Panc1 (cell line): ENCODE measurements at regions not wholly inside any gene's neighbourhood (a gene's known extent, or its start where the extent isn't known, plus 50 kb on each side); places are given as distances from the start of the nearest gene placed in this dataset.

ENCODE experiments used
- ATAC-seq: fragments of 200-7000 bp; cut with Tn5 transposase; 2 replicates; pipeline ENCODE4 v1.9.1; 2020; ENCODE audit warnings: mild to moderate bottlenecking, moderate library complexity
- BruUV-seq: library from RNA; stranded (reverse); fragments of 400-500 nt; replicated peaks from 2 replicates; lab custom pipeline; 2021; lab: Mats Ljungman, UMichigan
- CTCF ChIA-PET: fragments of 300-600 bp; sonication (Branson Sonifier 250); formaldehyde crosslinking; loops from one replicate; lab custom pipeline; 2022; ENCODE audit warnings: antibody characterized with exemption; lab: Charles Lee
- POLR2A ChIA-PET: fragments of 300-600 bp; sonication (Branson Sonifier 250); formaldehyde crosslinking; loops from one replicate; lab custom pipeline; 2022; ENCODE audit warnings: antibody characterized with exemption; lab: Charles Lee
- DNase-seq: peaks from one replicate; pipeline ENCODE4 v3.0.0-alpha.2; 2010; ENCODE audit warnings: low read depth, low spot score
- H3K27ac ChIP-seq: 2 replicates; pipeline ENCODE4 v1.5.1; 2011; ENCODE audit warnings: mild to moderate bottlenecking, low read length, inconsistent platforms
- H3K27me3 ChIP-seq: fragments of 200-500 bp; sonication (Bioruptor generic); 2 replicates; pipeline ENCODE4 v1.6.0; 2014; ENCODE audit warnings: low read length, inconsistent platforms; ENCODE audit not compliant: control insufficient read depth, insufficient read depth
- H3K36me3 ChIP-seq: fragments of 200-500 bp; sonication (Bioruptor generic); 2 replicates; pipeline ENCODE4 v1.5.1; 2014; ENCODE audit warnings: inconsistent platforms, mild to moderate bottlenecking, low read length, moderate library complexity; ENCODE audit not compliant: control insufficient read depth, insufficient read depth
- H3K4me1 ChIP-seq: 2 replicates; pipeline ENCODE4 v1.5.1; 2011; ENCODE audit warnings: inconsistent platforms, mild to moderate bottlenecking, low read length, moderate library complexity; ENCODE audit not compliant: control insufficient read depth, insufficient read depth
- H3K4me3 ChIP-seq, 2 experiments: 2 replicates each; pipeline ENCODE4 v1.5.1; 2011 to 2012; ENCODE audit warnings: low read depth in 2 of 2, low read length in 2 of 2, mild to moderate bottlenecking in 2 of 2, inconsistent platforms in 1 of 2, moderate library complexity in 1 of 2
- H3K9me3 ChIP-seq: fragments of 200-500 bp; sonication (Bioruptor generic); 2 replicates; pipeline ENCODE4 v1.5.1; 2014; ENCODE audit warnings: low read depth, mild to moderate bottlenecking, inconsistent platforms, low read length, moderate library complexity; ENCODE audit not compliant: control insufficient read depth, insufficient read depth
- CTCF ChIP-seq: fragments of 450-650 bp; IDR thresholded peaks from 2 replicates; pipeline ENCODE4 v1.5.1; 2017; ENCODE audit warnings: mild to moderate bottlenecking
- POLR2AphosphoS5 ChIP-seq: IDR thresholded peaks from 2 replicates; pipeline ENCODE4 v1.6.1; 2012; ENCODE audit warnings: mild to moderate bottlenecking, low read depth, low read length, moderate library complexity
- REST ChIP-seq, 2 experiments: IDR thresholded peaks; 2 replicates each; pipeline ENCODE4 v1.6.1; 2011 to 2012; ENCODE audit warnings: low read depth in 2 of 2, control low read depth in 1 of 2, low read length in 1 of 2, mild to moderate bottlenecking in 1 of 2, moderate library complexity in 1 of 2; ENCODE audit not compliant: insufficient read depth in 1 of 2
- SIN3A ChIP-seq: IDR thresholded peaks from 2 replicates; pipeline ENCODE4 v1.6.1; 2012; ENCODE audit warnings: low read depth, mild to moderate bottlenecking, low read length, moderate library complexity, borderline replicate concordance; ENCODE audit not compliant: insufficient read depth
- TCF7L2 ChIP-seq: IDR thresholded peaks from 2 replicates; pipeline ENCODE4 v1.6.1; 2011; ENCODE audit warnings: mild to moderate bottlenecking, low read depth, low read length, inconsistent platforms
- in situ Hi-C: cut with HindIII; loops from 2 replicates; pipeline ENCODE4 v1.10.0; 2016; ENCODE audit warnings: low sequenced_read_pairs, low pct_unique_long_range_greater_than_20kb
- intact Hi-C: fragments of 100-400 bp; cut with micrococcal nuclease; formaldehyde crosslinking; loops from one replicate; pipeline ENCODE4 v1.10.0; 2022; ENCODE audit not compliant: unreplicated experiment

- Histone ChIP-seq H3K27ac (no peak overlapping the region), H3K27me3 (peaks cover 2% of the 10 kb centered on the region; the same call in 1 of the 2 replicates), H3K4me3 (no peak overlapping the region), H3K9me3 (no peaks in the 10 kb centered on the region), H3K36me3 (no peaks in the 10 kb centered on the region), H3K4me1 (no peaks in the 10 kb centered on the region)
- ATAC-seq (no peak), DNase-seq (no peak)
- intact Hi-C loops = no loop called here
- ChIA-PET CTCF (no interaction called here), POLR2A (no interaction called here)
- in situ Hi-C loops = no loop called here
- TF ChIP-seq REST (IDR thresholded peaks at IDR 0.05; ENCODE audit: insufficient read depth in 1 of 2, low read depth in 2 of 2, low read length in 1 of 2) (no peak), SIN3A (no peak), TCF7L2 (no peak), CTCF (no peak), POLR2AphosphoS5 (no peak)
- no TSS peak for BruUV-seq
Observed at GRCh38 chr1:58233729-58234128, 312.8 kb downstream of the OMA1 start.

GRCh38 chr1:58231204-58231603 lies 315.3 kb downstream of the OMA1 start:
- Histone ChIP-seq H3K27me3 (no peaks in the 10 kb centered on the region), H3K9me3 (no peaks in the 10 kb centered on the region), H3K4me3 (no peak overlapping the region), H3K36me3 (no peaks in the 10 kb centered on the region), H3K27ac (no peak overlapping the region), H3K4me1 (no peaks in the 10 kb centered on the region)
- DNase-seq = no peak
- CTCF ChIA-PET = no interaction called here
- in situ Hi-C loops = no loop called here
- intact Hi-C loops = no loop called here
- no peak for TF ChIP-seq POLR2AphosphoS5
- no peak for TF ChIP-seq SIN3A
- no peak for TF ChIP-seq CTCF
- no peak for TF ChIP-seq REST (IDR thresholded peaks at IDR 0.05; ENCODE audit: insufficient read depth in 1 of 2, low read depth in 2 of 2, low read length in 1 of 2)
- no peak for TF ChIP-seq TCF7L2
- POLR2A ChIA-PET = no interaction called here
- BruUV-seq = no TSS peak
- no peak for ATAC-seq
